GM13977 (cell line): ENCODE measurements at regions not wholly inside any gene's neighbourhood (a gene's known extent, or its start where the extent isn't known, plus 50 kb on each side); places are given as distances from the start of the nearest gene placed in this dataset.

ENCODE experiments used
- DNase-seq: peaks from one replicate; pipeline ENCODE4 v3.0.0; 2012; ENCODE audit warnings: low spot score
- in situ Hi-C: fragments of 300-500 bp; cut with MboI; formaldehyde crosslinking; loops from one replicate; pipeline ENCODE4 v1.12.0; 2022; ENCODE audit warnings: low sequenced_read_pairs, low pct_unique_long_range_greater_than_20kb, mixed read lengths, inconsistent platforms; ENCODE audit not compliant: unreplicated experiment
- TF ChIP-seq, protein P1 (sequence below): IDR thresholded peaks from 2 replicates; pipeline ENCODE4 v1.5.1; 2012; ENCODE audit warnings: mild to moderate bottlenecking, control low read depth; ENCODE audit not compliant: insufficient read depth; ENCODE audit errors: extremely low read depth, missing control alignments

DNA sequence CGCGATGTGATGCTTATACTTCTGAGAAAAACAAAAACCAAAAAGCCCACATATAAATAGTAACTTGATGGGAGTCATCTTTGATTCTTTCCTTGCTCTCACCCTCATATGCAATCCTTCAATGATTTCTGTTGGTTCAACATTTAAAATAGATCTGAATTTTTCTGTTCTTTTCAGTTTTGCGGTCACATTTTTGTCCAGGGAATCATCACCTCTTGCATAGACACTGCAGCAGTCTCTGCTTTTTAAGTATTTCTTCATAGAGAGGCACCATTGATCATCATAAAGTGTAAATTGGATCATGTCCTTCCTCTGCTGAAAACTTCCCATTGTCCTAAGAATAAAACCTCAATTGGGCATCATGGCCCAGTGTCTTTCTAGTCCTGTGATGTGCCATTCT lies 81.1 kb upstream of the SLC4A4 start:
- in situ Hi-C loops: loop anchor here (25.0 kb wide), 1 partner anchor 455 kb away; no protein-coding TSS in a partner anchor
- TF ChIP-seq, protein P1, sequence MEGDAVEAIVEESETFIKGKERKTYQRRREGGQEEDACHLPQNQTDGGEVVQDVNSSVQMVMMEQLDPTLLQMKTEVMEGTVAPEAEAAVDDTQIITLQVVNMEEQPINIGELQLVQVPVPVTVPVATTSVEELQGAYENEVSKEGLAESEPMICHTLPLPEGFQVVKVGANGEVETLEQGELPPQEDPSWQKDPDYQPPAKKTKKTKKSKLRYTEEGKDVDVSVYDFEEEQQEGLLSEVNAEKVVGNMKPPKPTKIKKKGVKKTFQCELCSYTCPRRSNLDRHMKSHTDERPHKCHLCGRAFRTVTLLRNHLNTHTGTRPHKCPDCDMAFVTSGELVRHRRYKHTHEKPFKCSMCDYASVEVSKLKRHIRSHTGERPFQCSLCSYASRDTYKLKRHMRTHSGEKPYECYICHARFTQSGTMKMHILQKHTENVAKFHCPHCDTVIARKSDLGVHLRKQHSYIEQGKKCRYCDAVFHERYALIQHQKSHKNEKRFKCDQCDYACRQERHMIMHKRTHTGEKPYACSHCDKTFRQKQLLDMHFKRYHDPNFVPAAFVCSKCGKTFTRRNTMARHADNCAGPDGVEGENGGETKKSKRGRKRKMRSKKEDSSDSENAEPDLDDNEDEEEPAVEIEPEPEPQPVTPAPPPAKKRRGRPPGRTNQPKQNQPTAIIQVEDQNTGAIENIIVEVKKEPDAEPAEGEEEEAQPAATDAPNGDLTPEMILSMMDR: no peak
- no peak for DNase-seq

DNA sequence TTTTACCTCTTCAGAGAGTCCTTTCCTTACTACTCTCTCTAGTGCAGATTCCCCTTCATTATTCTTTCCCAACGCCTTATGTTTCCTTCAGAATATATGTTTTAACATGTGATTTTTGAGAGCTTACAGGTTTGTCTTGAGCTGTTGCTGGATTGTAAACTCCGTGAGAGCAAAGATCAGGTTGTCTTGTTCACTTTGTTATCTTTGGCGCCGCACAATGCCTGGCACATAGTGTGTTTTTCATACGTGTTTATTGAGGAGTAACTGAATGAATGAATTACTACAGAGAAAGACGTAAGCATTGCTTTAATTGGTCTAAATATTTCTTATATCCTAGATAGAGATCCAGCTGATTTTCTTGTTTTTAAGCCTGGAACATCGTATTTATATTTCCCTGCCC lies 80.5 kb upstream of the SLC4A4 start:
- no peak for DNase-seq
- in situ Hi-C loops: loop anchor here (25.0 kb wide), 1 partner anchor 454 kb away; no protein-coding TSS in a partner anchor
- TF ChIP-seq, protein P1: no peak

DNA sequence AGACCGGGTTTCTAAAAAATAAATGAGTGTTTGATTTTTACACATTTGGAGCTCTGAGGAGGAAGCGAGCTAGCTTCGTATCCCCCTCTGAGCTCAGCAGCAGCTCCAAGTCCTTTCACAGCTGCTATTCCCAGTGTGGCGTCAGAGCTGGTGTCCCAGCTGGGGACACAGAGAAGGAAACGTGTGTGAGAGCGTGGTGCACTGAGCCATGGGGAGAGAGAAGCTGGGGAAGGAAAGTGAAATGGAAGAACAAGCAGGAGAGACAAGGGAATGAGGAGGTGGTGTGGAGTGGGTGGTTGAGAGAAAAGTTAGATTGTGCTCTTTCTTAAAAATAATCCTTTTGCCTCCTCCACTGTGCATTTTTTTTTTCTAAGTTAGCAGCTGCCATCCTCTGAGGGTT lies 79.5 kb upstream of the SLC4A4 start:
- TF ChIP-seq, protein P1: no peak
- DNase-seq: no peak
- in situ Hi-C loops: loop anchor here (25.0 kb wide), 1 partner anchor 453 kb away; no protein-coding TSS in a partner anchor

DNA sequence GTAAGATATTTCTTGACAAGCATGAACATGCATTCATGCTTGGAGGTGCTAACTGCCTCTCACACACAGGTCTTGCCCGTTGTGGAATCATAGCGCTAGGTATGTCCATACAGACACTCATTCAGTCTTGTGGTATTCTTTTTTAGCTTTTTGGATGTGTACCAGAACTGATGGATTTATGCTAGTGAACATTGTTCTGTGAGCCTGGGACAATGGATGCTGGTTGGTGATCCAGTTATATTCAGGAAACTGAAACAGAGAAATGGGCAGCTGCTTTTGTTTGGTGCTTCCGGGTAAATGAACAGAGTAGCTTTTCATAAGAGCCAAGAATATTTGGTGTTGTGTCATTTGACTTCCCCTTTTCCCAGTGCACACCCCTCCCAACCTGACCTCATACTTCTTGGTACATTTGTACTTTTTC lies 78.9 kb upstream of the SLC4A4 start:
- in situ Hi-C loops: loop anchor here (25.0 kb wide), 1 partner anchor 452 kb away; no protein-coding TSS in a partner anchor
- DNase-seq: no peak
- TF ChIP-seq, protein P1: no peak

DNA sequence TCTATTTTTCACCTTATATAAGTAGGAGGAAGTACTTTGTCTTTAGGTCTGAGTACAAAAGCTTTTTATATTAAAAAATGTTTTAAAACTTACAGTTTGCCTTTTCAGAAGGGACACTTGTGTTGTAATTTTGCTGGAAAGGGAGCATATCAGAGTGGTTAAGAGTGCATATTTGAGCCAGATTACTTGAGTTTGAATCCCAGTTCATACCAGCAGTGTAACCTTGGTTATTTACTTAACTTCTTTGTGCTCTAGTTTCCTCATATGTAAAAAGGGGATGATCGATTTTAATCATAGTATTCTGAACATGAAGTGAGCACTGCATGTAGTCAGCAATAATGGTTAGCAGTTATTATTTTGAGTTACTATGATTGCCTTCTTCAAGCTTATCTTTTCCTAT lies 78.3 kb upstream of the SLC4A4 start:
- DNase-seq: no peak
- TF ChIP-seq, protein P1: no peak
- in situ Hi-C loops: loop anchor here (25.0 kb wide), 1 partner anchor 452 kb away; no protein-coding TSS in a partner anchor

DNA sequence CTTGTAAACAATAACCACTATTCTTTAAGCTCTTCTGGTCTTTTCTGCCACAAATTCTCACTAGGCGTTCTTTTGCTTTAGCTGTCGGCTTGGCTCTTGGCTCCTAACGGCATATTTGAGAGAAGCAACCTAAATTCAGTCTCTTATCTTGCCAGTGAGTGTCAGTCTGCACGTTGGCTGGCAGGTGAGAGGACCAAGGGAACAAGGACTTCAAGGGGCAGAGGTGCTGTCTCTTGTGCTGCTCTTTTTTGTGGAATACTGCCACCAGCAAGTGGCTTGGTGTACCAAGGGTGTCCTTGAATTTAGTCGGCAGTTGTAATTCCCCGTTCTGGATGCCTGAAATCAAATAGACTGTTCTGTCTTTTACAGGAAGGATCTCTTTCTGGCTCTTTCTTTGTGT lies 77.8 kb upstream of the SLC4A4 start:
- TF ChIP-seq, protein P1: no peak
- in situ Hi-C loops: loop anchor here (25.0 kb wide), 1 partner anchor 451 kb away; no protein-coding TSS in a partner anchor

More for the DNA sequence above, 77.8 kb upstream of the SLC4A4 start:
- DNase-seq: no peak
